Astrocyte (in vitro differentiated cells and primary cell): ENCODE measurements at regions not wholly inside any gene's neighbourhood (a gene's known extent, or its start where the extent isn't known, plus 50 kb on each side); places are given as distances from the start of the nearest gene placed in this dataset.

Source experiments
- DNase-seq: peaks from one replicate; pipeline ENCODE4 v3.0.0-alpha.2; 2010; ENCODE audit warnings: low read depth
- FAIRE-seq: peaks from 2 replicates; lab custom pipeline; 2011; peaks lifted over from hg19 to GRCh38; lab: Jason Lieb, UNC
- H2AFZ ChIP-seq: 2 replicates; pipeline ENCODE4 v1.6.0; 2012; ENCODE audit warnings: low read depth, low read length, inconsistent platforms
- H3K27ac ChIP-seq: 2 replicates; pipeline ENCODE4 v1.5.1; 2011; ENCODE audit warnings: low read depth, low read length, inconsistent platforms
- H3K27me3 ChIP-seq: 2 replicates; pipeline ENCODE4 v1.6.0; 2011; ENCODE audit warnings: low read length, inconsistent platforms; ENCODE audit not compliant: insufficient read depth
- H3K36me3 ChIP-seq: 2 replicates; pipeline ENCODE4 v1.5.1; 2011; ENCODE audit warnings: low read length, inconsistent platforms; ENCODE audit not compliant: insufficient read depth
- H3K4me1 ChIP-seq: 2 replicates; pipeline ENCODE4 v1.5.1; 2011; ENCODE audit warnings: low read length, inconsistent platforms; ENCODE audit not compliant: insufficient read depth
- H3K4me2 ChIP-seq: 2 replicates; pipeline ENCODE4 v1.6.0; 2012; ENCODE audit warnings: low read length, inconsistent platforms
- H3K4me3 ChIP-seq: 2 replicates; pipeline ENCODE4 v1.5.1; 2011; ENCODE audit warnings: low read depth, mild to moderate bottlenecking, low read length, inconsistent platforms; ENCODE audit not compliant: insufficient read depth
- H3K79me2 ChIP-seq: 2 replicates; pipeline ENCODE4 v1.6.0; 2012; ENCODE audit warnings: mild to moderate bottlenecking, low read length, inconsistent platforms; ENCODE audit not compliant: insufficient read depth
- H3K9ac ChIP-seq: 2 replicates; pipeline ENCODE4 v1.6.0; 2012; ENCODE audit warnings: mild to moderate bottlenecking, low read length, inconsistent platforms
- H3K9me3 ChIP-seq: 2 replicates; pipeline ENCODE4 v1.5.1; 2012; ENCODE audit warnings: low read depth, mild to moderate bottlenecking, low read length, inconsistent platforms; ENCODE audit not compliant: insufficient read depth
- H4K20me1 ChIP-seq: 2 replicates; pipeline ENCODE4 v1.6.0; 2012; ENCODE audit warnings: low read length, inconsistent platforms; ENCODE audit not compliant: insufficient read depth
- H3K27ac Mint-ChIP-seq: one replicate; pipeline ENCODE4 v1.8.0; 2021; ENCODE audit warnings: mild to moderate bottlenecking, mixed read lengths; ENCODE audit not compliant: unreplicated experiment
- H3K27me3 Mint-ChIP-seq: one replicate; pipeline ENCODE4 v1.8.0; 2021; ENCODE audit warnings: low read depth, mixed read lengths; ENCODE audit not compliant: unreplicated experiment
- H3K36me3 Mint-ChIP-seq: one replicate; pipeline ENCODE4 v1.8.0; 2021; ENCODE audit warnings: low read depth, mixed read lengths; ENCODE audit not compliant: unreplicated experiment
- H3K4me1 Mint-ChIP-seq: one replicate; pipeline ENCODE4 v1.8.0; 2021; ENCODE audit warnings: low read depth, mixed read lengths; ENCODE audit not compliant: unreplicated experiment
- H3K4me3 Mint-ChIP-seq: one replicate; pipeline ENCODE4 v1.8.0; 2021; ENCODE audit warnings: mild to moderate bottlenecking, moderate library complexity, mixed read lengths; ENCODE audit not compliant: unreplicated experiment
- H3K9me3 Mint-ChIP-seq: one replicate; pipeline ENCODE4 v1.8.0; 2021; ENCODE audit warnings: mild to moderate bottlenecking, mixed read lengths; ENCODE audit not compliant: unreplicated experiment
- EZH2 ChIP-seq: IDR thresholded peaks from 2 replicates; pipeline ENCODE4 v1.6.1; 2012; ENCODE audit warnings: mild to moderate bottlenecking, low read length, inconsistent platforms; ENCODE audit not compliant: insufficient read depth
- TF ChIP-seq, protein P1 (sequence below): IDR thresholded peaks from 2 replicates; pipeline ENCODE4 v1.5.1; 2011; ENCODE audit warnings: low read depth, mild to moderate bottlenecking, inconsistent platforms, low read length, moderate library complexity; ENCODE audit not compliant: insufficient read depth

DNA sequence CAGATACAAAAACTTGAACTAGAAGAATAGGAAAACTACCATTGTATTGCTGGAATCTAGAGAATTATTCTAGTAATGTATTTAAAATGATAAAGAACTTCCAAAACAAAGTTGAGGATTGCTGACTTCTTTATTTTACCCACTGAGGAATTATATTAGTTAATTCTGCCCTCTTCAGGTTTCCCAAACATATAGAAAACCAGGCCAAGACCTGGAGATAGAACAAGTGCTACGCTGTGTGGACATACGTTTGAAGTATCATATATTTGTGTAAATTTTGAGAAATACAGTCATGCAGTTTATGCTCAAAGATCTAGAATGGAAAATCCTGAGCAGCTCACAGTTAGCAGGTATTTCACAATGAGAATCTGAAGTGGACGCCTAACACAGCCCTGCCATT lies 162.3 kb upstream of the CYLC2 start:
- Histone ChIP-seq H3K27me3 (no peaks in the 10 kb centered on the region), H3K9ac (no peak overlapping the region), H3K9me3 (no peaks in the 10 kb centered on the region), H3K4me3 (no peak overlapping the region), H3K36me3 (no peaks in the 10 kb centered on the region), H3K4me2 (no peak overlapping the region), H3K79me2 (no peaks in the 10 kb centered on the region), H3K27ac (no peak overlapping the region), H4K20me1 (no peaks in the 10 kb centered on the region), H3K4me1 (no peaks in the 10 kb centered on the region), H2AFZ (no peak overlapping the region)
- FAIRE-seq: no peak
- H3K36me3 Mint-ChIP-seq: no peaks in the 10 kb centered on the region
- H3K4me3 Mint-ChIP-seq: no peak overlapping the region
- no peaks in the 10 kb centered on the region for H3K27me3 Mint-ChIP-seq
- no peaks in the 10 kb centered on the region for H3K4me1 Mint-ChIP-seq
- no peaks in the 10 kb centered on the region for H3K9me3 Mint-ChIP-seq
- H3K27ac Mint-ChIP-seq: no peak overlapping the region
- DNase-seq: no peak
- TF ChIP-seq, protein P1, sequence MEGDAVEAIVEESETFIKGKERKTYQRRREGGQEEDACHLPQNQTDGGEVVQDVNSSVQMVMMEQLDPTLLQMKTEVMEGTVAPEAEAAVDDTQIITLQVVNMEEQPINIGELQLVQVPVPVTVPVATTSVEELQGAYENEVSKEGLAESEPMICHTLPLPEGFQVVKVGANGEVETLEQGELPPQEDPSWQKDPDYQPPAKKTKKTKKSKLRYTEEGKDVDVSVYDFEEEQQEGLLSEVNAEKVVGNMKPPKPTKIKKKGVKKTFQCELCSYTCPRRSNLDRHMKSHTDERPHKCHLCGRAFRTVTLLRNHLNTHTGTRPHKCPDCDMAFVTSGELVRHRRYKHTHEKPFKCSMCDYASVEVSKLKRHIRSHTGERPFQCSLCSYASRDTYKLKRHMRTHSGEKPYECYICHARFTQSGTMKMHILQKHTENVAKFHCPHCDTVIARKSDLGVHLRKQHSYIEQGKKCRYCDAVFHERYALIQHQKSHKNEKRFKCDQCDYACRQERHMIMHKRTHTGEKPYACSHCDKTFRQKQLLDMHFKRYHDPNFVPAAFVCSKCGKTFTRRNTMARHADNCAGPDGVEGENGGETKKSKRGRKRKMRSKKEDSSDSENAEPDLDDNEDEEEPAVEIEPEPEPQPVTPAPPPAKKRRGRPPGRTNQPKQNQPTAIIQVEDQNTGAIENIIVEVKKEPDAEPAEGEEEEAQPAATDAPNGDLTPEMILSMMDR: no peak
- no peak for TF ChIP-seq EZH2

DNA sequence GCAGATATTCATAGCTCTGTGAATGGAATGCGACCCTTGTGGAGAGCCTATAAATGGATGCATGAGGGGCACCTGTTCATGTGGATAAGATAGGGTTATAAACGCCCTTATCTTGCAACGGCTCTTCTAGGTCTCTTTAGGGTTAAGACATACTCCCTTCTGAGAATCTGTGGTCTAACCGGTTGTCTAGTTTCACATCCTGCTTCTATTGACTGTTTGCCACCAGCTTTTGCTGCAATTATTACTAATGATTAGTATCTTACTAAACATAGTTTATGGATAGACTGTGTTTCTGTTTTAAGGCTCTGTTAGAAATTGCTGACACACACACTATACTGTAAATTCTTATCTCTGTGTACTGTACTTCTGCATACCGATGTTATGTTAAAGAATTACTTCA lies 198.9 kb upstream of the CYLC2 start:
- Mint-ChIP-seq H3K27me3 (no peaks in the 10 kb centered on the region), H3K4me3 (no peak overlapping the region), H3K9me3 (peaks cover 7% of the 10 kb centered on the region), H3K27ac (no peak overlapping the region), H3K36me3 (no peaks in the 10 kb centered on the region), H3K4me1 (no peaks in the 10 kb centered on the region)
- no peaks in the 10 kb centered on the region for H3K9me3 ChIP-seq
- H3K4me1 ChIP-seq: no peaks in the 10 kb centered on the region
- H3K9ac ChIP-seq: no peak overlapping the region
- no peak overlapping the region for H3K4me3 ChIP-seq
- H3K36me3 ChIP-seq: no peaks in the 10 kb centered on the region
- H3K27me3 ChIP-seq: no peaks in the 10 kb centered on the region
- no peak overlapping the region for H3K4me2 ChIP-seq
- TF ChIP-seq, protein P1: no peak
- no peak for TF ChIP-seq EZH2
- H4K20me1 ChIP-seq: no peaks in the 10 kb centered on the region
- FAIRE-seq: no peak
- no peak for DNase-seq
- H2AFZ ChIP-seq: no peak overlapping the region
- H3K27ac ChIP-seq: no peak overlapping the region
- H3K79me2 ChIP-seq: no peaks in the 10 kb centered on the region

DNA sequence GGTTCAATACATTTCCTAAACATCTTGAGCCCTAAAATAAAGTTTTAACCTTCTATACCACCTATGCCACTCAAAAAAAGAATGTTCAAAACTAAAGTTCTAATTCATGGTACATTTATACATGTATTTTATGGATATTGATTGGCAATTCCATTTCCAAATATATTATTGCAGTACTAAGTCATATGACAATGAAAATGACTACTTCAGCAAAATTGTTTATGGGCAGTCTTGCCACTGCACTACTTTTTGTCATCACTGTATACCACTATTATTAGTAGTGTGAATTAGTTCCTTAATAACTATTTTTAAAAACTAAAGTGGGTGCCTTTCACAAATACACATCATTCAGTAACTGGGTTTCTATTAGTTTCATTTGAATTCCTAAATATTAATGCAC lies 199.6 kb upstream of the CYLC2 start:
- Mint-ChIP-seq H3K4me3 (no peak overlapping the region), H3K27ac (no peak overlapping the region), H3K36me3 (no peaks in the 10 kb centered on the region), H3K27me3 (no peaks in the 10 kb centered on the region), H3K9me3 (peaks cover 7% of the 10 kb centered on the region), H3K4me1 (no peaks in the 10 kb centered on the region)
- H3K4me3 ChIP-seq: no peak overlapping the region
- H3K36me3 ChIP-seq: no peaks in the 10 kb centered on the region
- TF ChIP-seq, protein P1: no peak
- TF ChIP-seq EZH2: no peak
- H3K27ac ChIP-seq: no peak overlapping the region
- no peak for FAIRE-seq
- H3K27me3 ChIP-seq: no peaks in the 10 kb centered on the region
- H2AFZ ChIP-seq: no peak overlapping the region
- no peaks in the 10 kb centered on the region for H3K79me2 ChIP-seq
- DNase-seq: no peak
- no peak overlapping the region for H3K9ac ChIP-seq
- H3K4me1 ChIP-seq: no peaks in the 10 kb centered on the region
- H3K9me3 ChIP-seq: no peaks in the 10 kb centered on the region
- no peak overlapping the region for H3K4me2 ChIP-seq
- no peaks in the 10 kb centered on the region for H4K20me1 ChIP-seq
